GM12864 (cell line): ENCODE measurements at regions not wholly inside any gene's neighbourhood (a gene's known extent, or its start where the extent isn't known, plus 50 kb on each side); places are given as distances from the start of the nearest gene placed in this dataset.

Experiments
- DNase-seq: peaks from one replicate; pipeline ENCODE4 v3.0.0-alpha.2; 2011; ENCODE audit warnings: low read depth
- H3K4me3 ChIP-seq: 2 replicates; pipeline ENCODE4 v1.5.1; 2011; ENCODE audit warnings: mild to moderate bottlenecking, low read depth, low read length, control low read depth
- CTCF ChIP-seq: IDR thresholded peaks from 2 replicates; pipeline ENCODE4 v1.5.1; 2011; ENCODE audit warnings: low read depth, mild to moderate bottlenecking, moderate library complexity, low read length, control low read depth, inconsistent platforms; ENCODE audit errors: missing control alignments

GRCh38 chr5:3034881-3035280 is 283.4 kb upstream of the IRX2 start:
- no peak overlapping the region for H3K4me3 ChIP-seq
- TF ChIP-seq CTCF: no peak
- no peak for DNase-seq

GRCh38 chr5:3034449-3034848 is 283.0 kb upstream of the IRX2 start:
- DNase-seq: no peak
- TF ChIP-seq CTCF: no peak
- H3K4me3 ChIP-seq: no peak overlapping the region

GRCh38 chr5:3033033-3033755 is 281.7 kb upstream of the IRX2 start:
- TF ChIP-seq CTCF: no peak
- DNase-seq: no peak
- no peak overlapping the region for H3K4me3 ChIP-seq

GRCh38 chr5:3032513-3032912 is 281.0 kb upstream of the IRX2 start:
- TF ChIP-seq CTCF: no peak
- no peak overlapping the region for H3K4me3 ChIP-seq
- no peak for DNase-seq

GRCh38 chr5:3031733-3032378 is 280.4 kb upstream of the IRX2 start:
- TF ChIP-seq CTCF: no peak
- no peak for DNase-seq
- no peak overlapping the region for H3K4me3 ChIP-seq

- no peak for TF ChIP-seq CTCF
Observed at GRCh38 chr5:3030511-3031165, 279.2 kb upstream of the IRX2 start.

More at GRCh38 chr5:3030511-3031165, 279.2 kb upstream of the IRX2 start:
- DNase-seq: no peak
- no peak overlapping the region for H3K4me3 ChIP-seq
